AG09309 (cell line): ENCODE measurements at regions not wholly inside any gene's neighbourhood (a gene's known extent, or its start where the extent isn't known, plus 50 kb on each side); places are given as distances from the start of the nearest gene placed in this dataset.

ENCODE experiments used
- DNase-seq: peaks from one replicate; pipeline ENCODE4 v3.0.0-alpha.2; 2010; ENCODE audit warnings: low read depth
- H3K4me3 ChIP-seq: 2 replicates; pipeline ENCODE4 v1.5.1; 2011; ENCODE audit warnings: mild to moderate bottlenecking, low read depth, low read length, moderate library complexity; ENCODE audit not compliant: control insufficient read depth
- CTCF ChIP-seq: IDR thresholded peaks from 2 replicates; pipeline ENCODE4 v1.5.1; 2011; ENCODE audit warnings: mild to moderate bottlenecking, low read depth, low read length, inconsistent platforms; ENCODE audit not compliant: insufficient read depth, control insufficient read depth; ENCODE audit errors: missing control alignments

GRCh38 chr4:59838236-59838635 lies 1361.9 kb upstream of the ADGRL3 start:
- no peak for DNase-seq
- H3K4me3 ChIP-seq: no peak overlapping the region
- no peak for TF ChIP-seq CTCF

GRCh38 chr4:59841698-59842097 lies 1358.4 kb upstream of the ADGRL3 start:
- no peak for TF ChIP-seq CTCF
- no peak for DNase-seq
- H3K4me3 ChIP-seq: no peak overlapping the region

GRCh38 chr4:59848457-59848856 lies 1351.7 kb upstream of the ADGRL3 start:
- no peak for DNase-seq
- TF ChIP-seq CTCF: no peak
- no peak overlapping the region for H3K4me3 ChIP-seq

- DNase-seq: no peak
- no peak for TF ChIP-seq CTCF
- H3K4me3 ChIP-seq: no peak overlapping the region
Observed at GRCh38 chr4:59855630-59856352, 1344.3 kb upstream of the ADGRL3 start.

GRCh38 chr4:59869056-59869455 lies 1331.1 kb upstream of the ADGRL3 start:
- H3K4me3 ChIP-seq: no peak overlapping the region
- TF ChIP-seq CTCF: no peak
- DNase-seq: no peak

- TF ChIP-seq CTCF: no peak
- H3K4me3 ChIP-seq: no peak overlapping the region
- no peak for DNase-seq
Observed at GRCh38 chr4:59869559-59869958, 1330.6 kb upstream of the ADGRL3 start.

- DNase-seq: no peak
- TF ChIP-seq CTCF: no peak
- no peak overlapping the region for H3K4me3 ChIP-seq
Observed at GRCh38 chr4:59881632-59882031, 1318.5 kb upstream of the ADGRL3 start.
